AG09309 (cell line): ENCODE measurements at regions not wholly inside any gene's neighbourhood (a gene's known extent, or its start where the extent isn't known, plus 50 kb on each side); places are given as distances from the start of the nearest gene placed in this dataset.

Source experiments
- DNase-seq: peaks from one replicate; pipeline ENCODE4 v3.0.0-alpha.2; 2010; ENCODE audit warnings: low read depth
- H3K4me3 ChIP-seq: 2 replicates; pipeline ENCODE4 v1.5.1; 2011; ENCODE audit warnings: mild to moderate bottlenecking, low read depth, low read length, moderate library complexity; ENCODE audit not compliant: control insufficient read depth
- CTCF ChIP-seq: IDR thresholded peaks from 2 replicates; pipeline ENCODE4 v1.5.1; 2011; ENCODE audit warnings: mild to moderate bottlenecking, low read depth, low read length, inconsistent platforms; ENCODE audit not compliant: insufficient read depth, control insufficient read depth; ENCODE audit errors: missing control alignments

GRCh38 chr6:56904068-56904467 lies 50.8 kb upstream of the BEND6 start:
- no peak for DNase-seq
- no peak for TF ChIP-seq CTCF
- H3K4me3 ChIP-seq: no peak overlapping the region

DNA sequence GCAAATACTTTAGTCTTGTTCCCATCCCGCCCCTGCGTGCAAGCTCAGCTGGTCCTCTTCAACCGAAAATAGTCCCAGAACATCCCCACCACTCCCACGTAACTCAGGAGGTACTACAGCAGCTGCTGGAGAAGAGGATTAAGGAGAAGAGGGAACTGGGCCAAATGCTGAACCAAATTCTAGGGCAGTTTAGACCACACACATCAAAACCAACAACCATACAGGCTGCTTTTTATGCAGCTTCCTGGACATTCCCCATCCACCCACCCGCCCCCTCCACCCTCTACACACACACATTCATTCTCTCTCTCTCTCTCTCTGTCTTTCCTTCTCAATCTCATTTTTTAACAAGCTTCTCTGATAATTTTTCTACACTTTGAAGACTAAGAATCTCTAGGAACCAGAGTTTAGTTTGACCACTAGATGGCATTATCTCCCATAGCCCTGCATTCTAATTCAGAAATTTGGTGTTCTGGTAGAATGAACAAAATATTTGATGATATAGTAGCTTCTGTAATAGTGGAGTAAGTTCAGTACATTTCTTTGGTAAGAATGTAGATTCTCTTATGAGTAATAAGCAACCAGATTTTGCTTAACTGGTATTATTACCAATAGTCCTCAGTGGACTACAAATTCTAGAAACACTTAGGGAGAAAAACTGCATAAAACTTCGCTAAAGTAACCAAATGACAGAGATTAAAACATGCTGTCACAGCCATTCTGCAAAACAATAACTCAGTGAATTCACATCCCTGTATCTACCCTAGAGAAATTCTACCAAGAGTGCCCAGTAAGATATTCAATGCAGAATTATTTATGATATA lies 52.1 kb upstream of the BEND6 start:
- no peak for DNase-seq
- peak overlapping the region; percentile 21 for H3K4me3 ChIP-seq
- TF ChIP-seq CTCF: peak; percentile 60

DNA sequence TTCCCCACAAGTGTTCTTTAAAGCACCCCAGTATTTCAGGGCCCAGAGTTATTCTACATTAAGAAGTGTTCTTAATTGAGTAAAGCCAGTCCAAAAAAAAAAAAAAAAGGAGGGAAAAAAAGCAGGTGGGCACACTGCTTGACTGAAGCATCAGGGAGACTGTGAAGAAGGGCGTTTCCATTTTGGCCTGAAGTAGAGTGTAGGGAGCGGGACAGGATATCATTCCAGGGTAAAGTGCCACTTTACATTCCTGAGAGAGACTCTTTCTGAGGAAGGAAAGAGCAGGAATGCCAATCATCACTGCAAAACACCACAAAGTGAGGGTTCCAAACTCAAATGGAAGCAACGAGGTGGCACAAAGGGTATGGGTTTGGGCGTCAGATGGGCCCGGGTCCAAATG lies 54.1 kb upstream of the BEND6 start:
- no peak overlapping the region for H3K4me3 ChIP-seq
- DNase-seq: no peak
- no peak for TF ChIP-seq CTCF

GRCh38 chr6:56899753-56900152 lies 55.2 kb upstream of the BEND6 start:
- no peak for DNase-seq
- no peak for TF ChIP-seq CTCF
- no peak overlapping the region for H3K4me3 ChIP-seq

DNA sequence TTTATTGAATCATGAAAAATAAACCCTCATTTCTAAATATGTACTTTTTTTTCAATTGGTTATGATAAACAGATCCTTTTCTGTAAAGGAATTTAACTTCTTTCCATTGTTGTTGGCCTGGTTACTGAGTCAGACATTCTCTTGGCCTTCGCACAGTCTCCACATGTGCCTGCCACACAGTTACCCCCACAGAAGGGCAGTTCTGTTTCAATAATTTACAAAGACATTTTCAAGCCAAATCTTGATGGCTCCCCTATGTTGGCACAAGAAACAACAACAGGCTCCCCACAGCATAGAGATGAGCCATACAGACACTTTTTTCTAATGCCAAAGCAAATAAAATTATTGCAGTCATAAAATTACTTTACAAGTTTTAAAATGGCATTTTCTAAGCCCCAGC lies 55.6 kb upstream of the BEND6 start:
- no peak for TF ChIP-seq CTCF
- H3K4me3 ChIP-seq: no peak overlapping the region

GRCh38 chr6:56897789-56898529 lies 56.9 kb upstream of the BEND6 start:
- TF ChIP-seq CTCF: no peak
- no peak overlapping the region for H3K4me3 ChIP-seq
- DNase-seq: no peak

More for the DNA sequence above, 55.6 kb upstream of the BEND6 start:
- DNase-seq: no peak

- DNase-seq: no peak
- no peak overlapping the region for H3K4me3 ChIP-seq
- peak; percentile 30 for TF ChIP-seq CTCF
Observed at GRCh38 chr6:56891754-56892153, 63.2 kb upstream of the BEND6 start.
